Prostate gland (tissue), 2 donors: ENCODE measurements at regions not wholly inside any gene's neighbourhood (a gene's known extent, or its start where the extent isn't known, plus 50 kb on each side); places are given as distances from the start of the nearest gene placed in this dataset.

Source experiments
- CTCF ChIP-seq, 4 experiments: fragments of 200-600 bp in 2 of 4; fragments of 450-650 bp in 2 of 4; sonication (generic) in 2 of 4; IDR thresholded peaks; 1 replicate in 3 of 4; 2 replicates in 1 of 4; pipeline ENCODE4 v1.5.1; 2016 to 2019; ENCODE audit warnings: antibody characterized with exemption in 4 of 4, mild to moderate bottlenecking in 2 of 4, moderate library complexity in 2 of 4
- POLR2A ChIP-seq: fragments of 450-650 bp; IDR thresholded peaks from one replicate; pipeline ENCODE4 v1.6.1; 2016; ENCODE audit warnings: antibody characterized with exemption, mild to moderate bottlenecking

DNA sequence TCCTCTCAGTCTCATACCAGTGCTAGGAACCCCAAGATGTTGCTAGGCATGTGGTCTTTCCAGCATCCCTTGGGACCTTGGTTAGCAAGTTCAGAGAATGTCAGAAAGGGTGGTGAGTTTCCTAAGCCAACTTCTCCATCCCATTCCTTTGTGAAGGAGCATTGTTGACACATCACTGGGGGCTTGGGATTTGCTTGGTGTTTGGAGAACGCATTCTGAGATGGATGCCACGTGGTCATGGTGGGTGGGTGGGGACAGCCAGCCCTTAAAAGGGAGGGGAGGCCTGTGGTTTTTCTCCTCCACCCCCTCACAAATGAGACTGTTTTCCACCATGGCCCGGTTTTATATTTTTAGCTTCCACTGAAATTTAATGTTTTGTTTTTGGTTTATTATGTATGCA lies 83.3 kb upstream of the ZNF536 start:
- no peak for TF ChIP-seq CTCF (IDR thresholded peaks at IDR 0.05)
- TF ChIP-seq POLR2A, result no peak
